ENCODE measurements at regions not wholly inside any gene's neighbourhood (a gene's known extent, or its start where the extent isn't known, plus 50 kb on each side); places are given as distances from the start of the nearest gene placed in this dataset.
"Not testable (repeated sequence)": the region's sequence is repeated elsewhere in the genome, so short reads cannot be mapped to it uniquely, and the experiment has no call there.

- H3K4me3 ChIP-seq (ENCODE audit: insufficient read depth, low read depth, low read length): no peak overlapping the region
- H4K20me1 ChIP-seq (ENCODE audit: insufficient read depth, low read length): no peaks in the 10 kb centered on the region
- no peak overlapping the region for H3K27ac ChIP-seq (ENCODE audit: low read depth, low read length)
- no peaks in the 10 kb centered on the region for H3K9me3 ChIP-seq (ENCODE audit: insufficient read depth, low read depth, low read length)
- no peaks in the 10 kb centered on the region for H3K36me3 ChIP-seq (ENCODE audit: insufficient read depth, low read length)
- no peaks in the 10 kb centered on the region for H3K4me1 ChIP-seq (ENCODE audit: insufficient read depth, low read length)
- no peak overlapping the region for H2AFZ ChIP-seq (ENCODE audit: low read depth, low read length)
- FAIRE-seq: no peak
- no peak for DNase-seq (ENCODE audit: low read depth)
- H3K79me2 ChIP-seq (ENCODE audit: insufficient read depth, low read length): no peaks in the 10 kb centered on the region
- H3K4me2 ChIP-seq (ENCODE audit: low read length): no peak overlapping the region
- no peaks in the 10 kb centered on the region for H3K27me3 ChIP-seq (ENCODE audit: insufficient read depth, low read length)
- no peaks in the 10 kb centered on the region for H3K4me1 Mint-ChIP-seq (ENCODE audit: low read depth, unreplicated experiment)
- H3K9ac ChIP-seq (ENCODE audit: low read length): no peak overlapping the region
- H3K27ac Mint-ChIP-seq (ENCODE audit: unreplicated experiment): no peak overlapping the region
- no peaks in the 10 kb centered on the region for H3K27me3 Mint-ChIP-seq (ENCODE audit: low read depth, unreplicated experiment)
- H3K4me3 Mint-ChIP-seq (ENCODE audit: unreplicated experiment): no peak overlapping the region
- H3K36me3 Mint-ChIP-seq (ENCODE audit: low read depth, unreplicated experiment): no peaks in the 10 kb centered on the region
- TF ChIP-seq EZH2 (IDR thresholded peaks at IDR 0.05; ENCODE audit: insufficient read depth, low read length) (no peak), CTCF (IDR thresholded peaks at IDR 0.05; ENCODE audit: insufficient read depth, low read depth, low read length) (no peak)
- no peaks in the 10 kb centered on the region for H3K9me3 Mint-ChIP-seq (ENCODE audit: unreplicated experiment)
Measured at GRCh38 chr3:162978136-162978535, 1481.5 kb downstream of the OTOL1 start.

- no peaks in the 10 kb centered on the region for H4K20me1 ChIP-seq (ENCODE audit: insufficient read depth, low read length)
- no peak overlapping the region for H3K9ac ChIP-seq (ENCODE audit: low read length)
- H3K79me2 ChIP-seq (ENCODE audit: insufficient read depth, low read length): no peaks in the 10 kb centered on the region
- Mint-ChIP-seq H3K27ac (ENCODE audit: unreplicated experiment) (no peak overlapping the region), H3K9me3 (ENCODE audit: unreplicated experiment) (no peaks in the 10 kb centered on the region), H3K4me3 (ENCODE audit: unreplicated experiment) (no peak overlapping the region), H3K4me1 (ENCODE audit: low read depth, unreplicated experiment) (no peaks in the 10 kb centered on the region), H3K36me3 (ENCODE audit: low read depth, unreplicated experiment) (no peaks in the 10 kb centered on the region), H3K27me3 (ENCODE audit: low read depth, unreplicated experiment) (no peaks in the 10 kb centered on the region)
- TF ChIP-seq CTCF (IDR thresholded peaks at IDR 0.05; ENCODE audit: insufficient read depth, low read depth, low read length): no peak
- TF ChIP-seq EZH2 (IDR thresholded peaks at IDR 0.05; ENCODE audit: insufficient read depth, low read length): no peak
- DNase-seq (ENCODE audit: low read depth): no peak
- no peak overlapping the region for H3K4me3 ChIP-seq (ENCODE audit: insufficient read depth, low read depth, low read length)
- H3K4me2 ChIP-seq (ENCODE audit: low read length): no peak overlapping the region
- FAIRE-seq: no peak
- no peak overlapping the region for H3K27ac ChIP-seq (ENCODE audit: low read depth, low read length)
- no peaks in the 10 kb centered on the region for H3K9me3 ChIP-seq (ENCODE audit: insufficient read depth, low read depth, low read length)
- H2AFZ ChIP-seq (ENCODE audit: low read depth, low read length): no peak overlapping the region
- no peaks in the 10 kb centered on the region for H3K27me3 ChIP-seq (ENCODE audit: insufficient read depth, low read length)
- no peaks in the 10 kb centered on the region for H3K36me3 ChIP-seq (ENCODE audit: insufficient read depth, low read length)
- H3K4me1 ChIP-seq (ENCODE audit: insufficient read depth, low read length): no peaks in the 10 kb centered on the region
Measured at GRCh38 chr3:162984746-162985145, 1488.1 kb downstream of the OTOL1 start.

DNA sequence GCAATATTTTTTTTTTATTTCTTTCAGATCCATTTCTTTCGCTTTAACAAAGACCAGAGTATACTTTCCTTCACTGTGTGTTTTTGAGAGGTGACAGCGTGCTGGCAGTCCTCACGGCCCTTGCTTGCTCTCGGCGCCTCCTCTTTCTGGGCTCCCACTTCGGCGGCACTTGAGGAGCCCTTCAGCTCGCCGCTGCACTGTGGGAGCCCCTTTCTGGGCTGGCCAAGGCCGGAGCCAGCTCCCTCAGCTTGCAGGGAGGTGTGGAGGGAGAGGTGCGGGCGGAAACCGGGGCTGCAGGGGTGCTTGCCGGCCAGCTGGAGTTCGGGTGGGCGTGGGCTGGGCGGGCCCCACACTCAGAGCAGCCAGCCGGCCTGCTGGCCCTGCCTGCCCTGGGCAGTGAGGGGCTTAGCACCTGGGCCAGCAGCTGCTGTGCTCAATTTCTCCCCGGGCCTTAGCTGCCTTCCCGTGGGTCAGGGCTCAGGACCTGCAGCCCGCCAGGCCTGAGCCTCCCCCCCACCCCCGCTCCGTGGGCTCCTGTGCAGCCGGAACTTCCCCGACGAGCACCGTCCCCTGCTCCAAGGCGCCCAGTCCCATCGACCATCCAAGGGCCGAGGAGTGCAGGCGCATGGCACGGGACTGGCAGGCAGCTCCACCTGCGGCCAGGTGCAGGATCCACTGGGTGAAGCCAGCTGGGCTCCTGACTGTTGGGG, 1490.6 kb downstream of the OTOL1 start:
- H3K4me1 ChIP-seq (ENCODE audit: insufficient read depth, low read length); H3K9me3 Mint-ChIP-seq (ENCODE audit: unreplicated experiment); H3K4me3 Mint-ChIP-seq (ENCODE audit: unreplicated experiment); H3K27ac Mint-ChIP-seq (ENCODE audit: unreplicated experiment); H3K27ac ChIP-seq (ENCODE audit: low read depth, low read length); FAIRE-seq; H3K4me2 ChIP-seq (ENCODE audit: low read length); H3K36me3 Mint-ChIP-seq (ENCODE audit: low read depth, unreplicated experiment); DNase-seq (ENCODE audit: low read depth); H3K27me3 Mint-ChIP-seq (ENCODE audit: low read depth, unreplicated experiment); H3K27me3 ChIP-seq (ENCODE audit: insufficient read depth, low read length); H4K20me1 ChIP-seq (ENCODE audit: insufficient read depth, low read length); H3K4me1 Mint-ChIP-seq (ENCODE audit: low read depth, unreplicated experiment); H3K9ac ChIP-seq (ENCODE audit: low read length); H3K79me2 ChIP-seq (ENCODE audit: insufficient read depth, low read length); H3K36me3 ChIP-seq (ENCODE audit: insufficient read depth, low read length); H3K4me3 ChIP-seq (ENCODE audit: insufficient read depth, low read depth, low read length); H3K9me3 ChIP-seq (ENCODE audit: insufficient read depth, low read depth, low read length); H2AFZ ChIP-seq (ENCODE audit: low read depth, low read length): not testable (repeated sequence)
